CD4-positive, alpha-beta T cell treated with Interleukin-21 for 1 hour (primary cell): ENCODE measurements at regions not wholly inside any gene's neighbourhood (a gene's known extent, or its start where the extent isn't known, plus 50 kb on each side); places are given as distances from the start of the nearest gene placed in this dataset.

Experiments
- DNase-seq: peaks from one replicate; pipeline ENCODE4 v3.0.0-alpha.2; 2020

DNA sequence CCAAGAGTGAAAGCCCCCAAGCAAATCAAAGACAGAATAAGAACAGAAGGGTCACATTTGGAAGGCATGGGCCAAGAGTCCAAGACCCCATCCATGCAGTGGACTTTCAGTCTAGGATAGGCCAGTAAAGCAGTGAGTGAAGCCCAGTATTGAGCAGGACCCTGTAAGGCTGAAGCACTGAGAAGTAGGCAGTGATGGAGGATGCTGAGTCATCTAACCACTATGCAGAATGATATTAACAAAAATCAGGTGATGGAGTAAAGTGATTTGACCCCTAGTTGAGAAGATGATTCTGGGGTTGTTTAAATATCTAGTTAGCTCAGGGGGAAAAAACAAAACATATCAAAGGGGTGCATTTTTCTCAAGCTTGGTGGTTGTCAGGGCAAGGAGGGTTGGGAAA lies 308.7 kb upstream of the PLXNA2 start:
- no peak for DNase-seq

DNA sequence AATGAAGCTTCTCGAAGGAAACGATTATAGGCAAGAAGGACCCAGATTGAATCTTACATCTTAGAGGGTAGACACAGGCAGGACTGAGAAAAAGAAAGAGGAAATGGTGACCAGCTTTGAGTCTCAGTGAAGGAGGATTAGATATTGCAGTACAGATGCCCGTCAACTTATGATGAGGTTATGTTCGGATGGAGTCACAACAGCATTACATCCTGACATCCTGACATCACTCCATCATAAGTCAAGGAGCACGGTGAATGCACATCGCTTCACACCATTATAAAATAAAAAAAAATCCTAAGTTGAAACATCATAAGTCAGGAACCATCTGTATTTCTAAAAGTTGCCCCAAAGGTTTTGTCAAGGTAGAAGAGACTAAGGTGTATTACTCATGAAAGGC lies 312.3 kb upstream of the PLXNA2 start:
- no peak for DNase-seq

DNA sequence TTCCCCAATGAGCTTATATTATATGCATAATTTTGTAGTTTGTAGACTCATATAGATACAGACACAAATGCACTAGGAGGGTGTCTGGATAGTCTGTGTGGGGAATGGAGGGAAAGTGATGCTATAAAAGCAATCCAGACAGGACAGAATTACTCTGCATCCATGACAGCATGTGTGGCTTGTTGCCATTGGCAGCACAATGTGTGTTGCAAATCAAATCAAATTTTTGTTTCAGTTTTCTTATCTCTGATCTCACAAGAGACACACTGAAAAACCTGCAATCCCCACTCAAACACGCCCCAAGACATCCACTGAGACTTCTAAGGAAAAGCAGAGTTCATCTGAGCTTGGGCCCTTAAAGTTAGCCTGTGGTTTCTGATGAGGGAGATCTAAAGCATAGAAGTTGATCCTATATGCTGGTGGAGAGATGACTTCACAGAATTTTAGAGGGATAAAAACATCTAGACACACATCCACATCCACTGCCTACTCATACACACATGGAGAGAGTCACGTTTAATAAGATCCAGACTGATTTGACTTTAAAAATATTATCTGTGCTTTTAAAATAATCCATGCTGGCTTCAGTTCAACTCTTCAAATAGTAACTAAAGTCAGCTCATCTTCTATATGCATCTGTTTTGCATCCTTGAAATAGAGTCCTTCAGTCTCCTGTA lies 313.0 kb upstream of the PLXNA2 start:
- DNase-seq, result no peak

DNA sequence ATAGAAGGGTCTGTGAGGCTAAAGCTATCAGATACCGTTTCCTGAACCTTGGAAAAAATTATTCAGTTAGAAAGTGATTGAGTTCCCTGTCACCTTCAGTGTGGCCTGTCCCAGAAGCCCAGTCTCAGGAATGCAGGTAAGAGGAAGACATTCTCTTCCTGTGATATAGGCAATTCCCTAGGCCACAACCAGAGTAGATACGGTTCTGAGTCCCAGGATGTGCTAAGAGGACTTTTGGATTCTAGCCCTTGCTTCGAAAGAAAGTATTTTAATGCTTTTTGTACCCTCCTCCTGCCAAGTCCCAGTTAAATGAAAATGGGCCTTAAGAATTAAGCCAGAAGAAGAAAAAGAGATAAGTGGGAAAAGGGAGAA lies 313.5 kb upstream of the PLXNA2 start:
- no peak for DNase-seq

DNA sequence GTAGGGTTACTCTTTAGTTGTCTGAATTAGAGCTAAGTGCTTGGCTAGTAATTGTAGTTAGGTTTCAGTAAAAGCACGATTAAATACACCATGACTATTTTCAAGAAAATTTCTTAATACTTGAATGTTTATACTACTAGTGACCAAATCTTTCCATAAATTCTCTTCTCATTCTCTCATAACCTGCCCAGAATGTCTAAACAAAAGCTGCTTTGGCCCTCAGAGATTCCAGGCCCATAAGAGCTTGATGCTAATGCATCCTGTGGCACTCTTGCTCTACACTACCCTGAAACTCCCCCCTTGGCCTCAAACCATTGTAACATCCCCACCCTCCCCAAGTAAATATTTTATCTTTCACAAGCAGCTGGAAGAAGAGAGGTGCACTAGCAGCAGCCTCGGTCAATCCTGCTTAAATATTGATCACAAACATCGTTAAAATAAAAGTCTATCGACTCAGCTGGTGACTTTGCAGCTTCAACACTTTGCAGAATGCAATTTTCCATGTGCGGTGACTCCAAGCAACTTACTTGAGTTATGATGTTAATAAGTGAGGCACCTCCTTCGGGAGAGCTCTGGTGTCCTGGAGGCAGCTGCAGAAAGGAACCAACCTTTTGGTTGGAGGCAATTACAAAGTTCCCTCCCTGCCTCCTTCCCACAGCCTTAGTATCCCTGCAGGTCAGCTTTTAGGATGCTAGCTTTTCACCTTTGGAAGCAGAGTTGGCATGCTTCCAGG lies 315.6 kb upstream of the PLXNA2 start:
- no peak for DNase-seq

DNA sequence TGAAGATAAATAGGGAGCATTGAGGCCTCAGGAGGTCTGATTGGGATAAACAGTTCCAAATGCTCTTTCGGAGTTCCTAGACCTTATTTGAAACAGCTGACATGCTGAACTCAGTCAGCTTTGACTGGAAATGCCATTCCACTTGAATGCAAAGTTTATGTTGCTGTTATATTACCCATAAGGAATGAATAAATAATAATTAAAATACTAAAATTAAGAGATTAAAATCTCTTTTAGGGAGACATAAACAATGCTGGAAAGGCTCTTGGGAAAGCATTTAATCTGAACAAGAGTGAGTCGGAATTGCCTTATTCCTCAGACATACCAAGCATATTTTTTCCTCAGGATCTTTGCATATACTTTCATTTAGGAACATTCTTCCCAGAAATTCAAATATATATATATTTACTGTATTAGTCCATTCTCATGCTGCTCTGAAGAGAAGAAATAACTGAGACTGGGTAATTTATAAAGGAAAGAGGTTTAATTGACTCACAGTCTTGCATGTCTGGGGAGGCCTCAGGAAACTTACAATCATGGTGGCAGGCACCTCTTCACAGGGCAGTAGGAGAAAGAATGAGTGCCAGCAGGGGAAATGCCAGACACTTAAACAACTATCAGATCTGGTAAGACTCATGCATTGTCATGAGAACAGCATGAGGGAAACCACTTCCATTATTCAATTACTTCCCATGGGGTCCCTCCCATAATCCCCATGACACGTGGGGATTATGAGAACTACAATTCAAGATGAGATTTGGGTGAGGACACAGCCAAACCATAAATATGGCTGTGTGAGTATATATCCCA lies 318.2 kb upstream of the PLXNA2 start:
- no peak for DNase-seq

DNA sequence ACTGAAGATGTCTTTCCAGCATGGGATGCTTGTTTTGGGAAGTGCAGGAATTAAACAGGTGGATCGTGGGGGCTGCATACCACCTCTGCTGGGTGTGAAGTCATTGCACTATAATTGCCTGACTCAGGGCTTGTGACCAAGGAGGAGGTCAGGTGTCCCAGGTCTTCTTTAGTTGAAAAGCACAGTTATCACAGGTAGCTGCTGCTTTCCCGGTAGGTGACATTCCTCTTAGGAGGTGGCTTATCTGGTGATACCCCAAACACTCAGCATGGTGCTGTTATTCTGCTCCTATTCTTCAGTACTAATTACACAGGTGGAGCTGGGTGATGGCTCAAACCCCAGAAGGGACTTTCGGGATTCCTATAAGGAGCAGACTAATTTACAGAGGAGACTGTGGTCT lies 320.3 kb upstream of the PLXNA2 start:
- no peak for DNase-seq

DNA sequence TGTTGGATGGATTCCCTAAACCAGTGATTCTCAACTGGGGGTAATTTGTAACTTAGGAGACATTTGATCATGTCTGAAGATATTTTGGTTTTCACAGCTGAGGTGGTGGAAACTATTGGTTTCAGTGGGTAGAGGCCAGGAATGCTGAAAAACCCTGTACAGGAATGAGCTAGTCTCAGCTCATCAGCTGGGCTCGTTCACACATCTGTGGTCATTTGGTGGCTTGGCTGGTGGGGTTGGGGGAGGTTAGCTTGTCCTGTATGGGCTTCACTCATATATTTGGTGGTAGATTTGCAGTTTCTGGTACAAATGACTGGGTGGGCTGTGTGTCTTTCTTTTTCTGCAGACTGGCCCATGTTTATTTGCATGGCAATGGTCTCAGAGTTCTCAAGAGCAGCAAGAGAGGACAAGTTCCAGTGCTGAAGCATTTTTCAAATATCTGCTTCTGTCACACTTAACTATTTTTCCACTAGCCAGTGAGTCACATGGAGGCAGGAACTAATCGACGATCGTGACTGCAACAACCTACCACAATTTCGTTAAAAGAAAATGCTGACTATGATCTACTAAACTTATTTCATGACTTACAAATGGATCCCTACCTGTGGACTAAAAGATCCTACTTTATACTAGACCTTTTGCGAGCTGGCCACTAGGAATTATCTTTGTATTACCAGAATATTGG lies 321.7 kb upstream of the PLXNA2 start:
- DNase-seq, result no peak

DNA sequence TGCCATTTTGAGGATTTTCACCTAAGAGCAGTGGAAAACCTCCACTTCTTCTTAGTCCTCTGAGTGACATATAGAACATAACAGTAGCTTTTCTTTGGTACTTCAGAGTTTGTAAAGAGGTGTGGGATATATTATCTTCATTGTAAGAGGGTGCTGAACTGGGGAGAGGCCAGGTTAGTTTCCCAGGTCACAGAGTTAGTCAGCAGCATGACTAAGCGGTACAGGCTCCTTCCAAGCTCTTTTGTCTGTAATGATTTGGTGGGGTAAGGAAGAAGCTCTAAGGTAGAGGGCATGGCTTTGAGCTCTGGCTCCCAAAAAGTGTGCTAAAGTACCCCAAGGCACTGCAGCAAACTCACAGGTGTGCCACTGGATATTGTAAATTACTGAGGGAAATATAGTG lies 325.0 kb upstream of the PLXNA2 start:
- DNase-seq, result no peak

DNA sequence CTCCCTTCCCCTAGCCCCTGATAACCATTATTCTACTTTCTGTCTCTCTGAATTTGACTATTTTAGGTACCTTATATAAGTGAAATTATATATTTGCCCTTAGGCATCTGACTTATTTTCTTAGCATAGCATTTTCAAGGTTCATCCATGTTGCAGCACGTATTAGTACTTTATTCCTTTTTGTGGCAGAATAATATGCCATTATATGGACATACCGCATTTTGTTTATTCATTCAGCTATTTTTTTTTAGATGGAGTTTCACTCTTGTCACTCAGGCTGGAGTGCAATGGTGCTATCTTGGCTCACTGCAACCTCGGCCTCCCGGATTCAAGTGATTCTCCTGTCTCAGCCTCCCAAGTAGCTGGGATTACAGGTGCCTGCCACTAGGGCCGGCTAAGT lies 326.2 kb upstream of the PLXNA2 start:
- no peak for DNase-seq

DNA sequence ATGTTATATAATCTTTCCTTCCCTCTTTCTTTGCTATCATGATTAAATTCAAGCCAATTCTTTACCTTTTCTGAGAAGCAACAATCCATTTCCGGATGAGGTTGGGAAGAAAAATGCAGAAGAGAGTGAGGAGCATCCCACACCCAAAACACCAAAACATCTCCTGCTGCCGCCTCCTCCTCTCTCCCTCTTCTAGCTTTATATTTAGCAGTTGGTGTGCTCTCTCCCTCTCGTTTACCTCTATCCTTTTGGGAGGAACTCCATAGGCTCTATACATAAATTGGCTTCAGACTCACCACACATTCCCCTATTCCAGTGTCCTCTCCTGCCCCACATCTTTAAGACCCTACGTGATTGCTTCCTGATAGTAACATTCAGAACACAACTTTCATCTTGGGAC lies 332.2 kb upstream of the PLXNA2 start:
- no peak for DNase-seq

DNA sequence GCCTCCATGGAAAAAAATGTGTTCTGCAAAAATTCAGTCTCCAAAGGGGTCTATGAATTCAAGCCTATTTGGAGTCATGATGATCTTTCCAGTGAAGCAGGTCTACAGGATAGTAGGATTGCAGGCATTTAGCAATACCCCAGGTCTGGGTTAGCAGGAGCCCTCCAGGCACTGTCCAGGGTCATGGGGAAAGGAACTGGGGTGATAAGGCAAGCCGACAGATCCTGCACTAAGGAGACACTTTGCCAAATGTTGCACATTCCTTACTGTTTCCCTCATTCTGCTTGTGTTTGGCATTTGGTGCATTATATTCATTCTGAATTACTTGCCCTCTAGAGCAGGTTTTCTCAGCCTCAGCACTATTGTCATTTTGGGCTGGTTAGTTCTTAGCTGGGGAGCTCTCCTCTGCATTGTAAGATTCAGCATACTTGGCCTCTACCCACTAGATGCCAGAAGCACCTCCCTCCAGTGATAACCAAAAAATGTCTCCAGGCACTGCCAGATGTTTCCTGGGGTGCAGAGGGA lies 333.3 kb upstream of the PLXNA2 start:
- DNase-seq, result no peak

DNA sequence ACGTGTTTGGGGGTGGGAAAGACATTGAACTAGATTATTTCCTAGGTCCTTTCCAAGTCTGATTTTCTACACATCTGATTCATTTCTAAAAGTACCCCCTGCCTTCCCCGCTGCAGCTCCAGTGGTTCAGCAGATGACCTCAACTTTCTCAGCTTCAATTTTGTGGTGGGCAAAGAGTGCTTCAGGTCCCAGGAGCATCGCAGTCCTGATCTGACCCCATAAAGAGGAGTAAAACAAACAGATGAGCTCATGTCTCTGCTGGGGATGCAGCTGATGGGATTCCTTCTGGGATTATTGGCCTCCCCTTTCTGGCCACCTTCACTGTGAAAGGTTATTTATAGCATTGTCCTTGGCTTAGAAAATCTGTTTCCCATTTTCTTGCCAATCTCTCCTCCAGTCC lies 337.0 kb upstream of the PLXNA2 start:
- DNase-seq, result no peak

DNA sequence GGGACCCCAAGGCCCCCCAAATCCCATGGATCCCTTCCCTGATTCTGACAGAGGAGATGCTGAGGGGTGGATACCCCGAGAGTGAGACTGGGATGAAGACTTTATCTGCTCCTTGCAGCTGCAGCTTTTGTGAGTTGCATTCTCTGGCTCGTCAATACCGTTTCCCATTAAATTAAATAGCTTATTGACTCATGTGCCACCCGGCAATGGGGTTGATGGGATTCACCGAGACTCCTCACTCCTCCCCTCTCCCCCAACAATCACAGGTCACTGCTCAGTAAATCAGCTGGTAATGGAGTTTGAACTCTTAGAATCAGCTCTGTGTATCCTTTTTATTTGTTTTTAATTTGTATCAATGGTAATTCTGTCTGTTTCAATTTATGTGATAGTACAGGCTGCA lies 337.5 kb upstream of the PLXNA2 start:
- DNase-seq, result no peak

DNA sequence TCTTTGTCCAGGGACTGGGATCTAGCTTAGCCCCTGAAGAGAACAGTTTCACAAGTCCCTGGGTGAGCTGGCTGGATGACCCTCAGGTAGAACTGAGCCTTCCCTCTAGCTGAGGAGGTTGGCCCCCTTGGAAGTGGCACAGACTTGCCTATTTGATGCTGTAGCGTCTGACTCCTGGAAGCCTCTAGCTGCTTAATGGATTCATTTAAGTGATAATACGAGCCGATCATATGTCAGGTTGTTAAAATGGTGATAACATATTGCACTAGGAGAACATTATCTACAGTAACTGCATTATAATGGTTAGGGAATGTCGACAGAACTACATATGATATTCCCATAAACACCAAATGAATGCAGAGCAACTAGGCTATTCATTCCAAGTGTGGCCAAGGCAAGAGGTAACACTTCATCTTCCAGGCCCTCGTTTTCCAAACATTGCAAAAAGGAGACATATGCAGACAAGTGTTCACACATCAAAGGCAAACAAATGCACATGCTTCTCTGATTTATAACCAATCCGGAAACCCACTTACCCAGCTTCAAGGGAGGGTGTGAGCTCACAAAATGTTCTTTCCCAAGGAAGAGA lies 340.1 kb upstream of the PLXNA2 start:
- DNase-seq, result no peak

DNA sequence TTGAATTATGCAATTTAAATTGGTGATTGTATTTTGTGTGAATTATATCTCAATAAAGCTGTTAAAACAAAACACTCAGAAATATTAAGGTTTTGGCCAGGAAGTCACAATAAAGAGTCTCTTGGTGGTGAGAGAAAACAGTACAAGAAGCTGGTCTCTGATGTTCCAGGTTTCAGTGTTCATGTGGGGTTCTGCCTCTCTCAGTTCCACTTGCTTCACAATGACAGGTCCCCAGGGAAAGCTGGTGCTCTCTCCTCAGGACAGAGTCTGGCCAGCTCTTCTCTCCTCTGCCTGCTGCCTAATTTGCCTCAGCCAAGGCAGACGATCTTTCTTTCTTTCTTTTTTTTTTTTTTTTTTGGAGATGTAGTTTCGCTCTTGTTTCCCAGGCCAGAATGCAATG lies 342.9 kb upstream of the PLXNA2 start:
- DNase-seq, result no peak

DNA sequence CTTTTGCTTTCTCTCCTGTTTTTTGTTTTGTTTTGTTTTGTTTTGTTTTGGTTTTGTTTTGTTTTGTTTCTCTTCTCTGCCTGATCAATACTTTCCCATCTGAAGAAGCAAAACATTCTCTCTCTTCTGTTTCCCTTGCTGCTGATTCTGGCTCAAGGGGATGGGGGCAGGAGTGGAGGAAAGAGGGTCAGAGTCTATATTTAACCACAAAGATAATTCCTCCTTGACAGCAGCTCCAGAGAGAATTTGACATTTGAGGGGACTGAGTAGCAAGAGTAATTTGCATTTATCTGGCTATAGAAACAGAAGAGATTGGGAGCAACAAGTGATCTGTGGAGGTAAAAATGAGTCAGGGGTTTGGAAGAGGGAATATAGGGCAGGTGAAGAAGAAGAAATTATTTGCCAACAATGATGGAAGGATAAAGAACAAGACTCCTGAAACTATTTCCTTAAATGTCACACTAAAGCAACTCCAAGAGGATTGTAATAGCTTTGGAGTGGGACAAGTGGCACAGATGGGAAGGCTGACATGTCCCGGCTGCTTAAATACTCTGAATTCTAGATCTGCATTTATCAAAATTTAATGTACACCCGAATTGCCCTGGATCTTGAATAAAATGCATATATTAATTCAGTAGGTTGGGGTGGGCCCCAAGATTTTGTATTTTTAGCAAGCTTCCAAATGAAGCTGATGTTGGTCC lies 349.3 kb upstream of the PLXNA2 start:
- DNase-seq, result no peak

DNA sequence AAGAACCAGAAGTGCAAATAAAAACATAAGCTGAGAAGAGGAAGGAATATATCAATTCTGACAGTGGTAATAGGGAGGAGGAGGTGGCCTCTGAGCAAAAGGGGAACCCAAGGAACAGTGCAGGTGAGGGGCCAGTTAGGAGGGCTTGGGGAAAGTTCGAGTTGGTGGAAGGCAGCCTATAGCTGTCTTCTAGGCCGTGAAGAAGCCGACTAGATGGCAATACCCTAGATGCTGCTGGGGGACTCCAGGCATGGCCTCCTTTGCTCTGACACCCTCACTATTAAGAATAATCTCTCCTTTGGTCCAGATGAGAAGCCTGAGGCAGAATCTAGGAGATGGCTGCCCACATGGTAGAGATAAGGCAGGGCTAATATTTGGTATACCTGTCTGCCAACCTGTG lies 351.1 kb upstream of the PLXNA2 start:
- DNase-seq, result no peak

DNA sequence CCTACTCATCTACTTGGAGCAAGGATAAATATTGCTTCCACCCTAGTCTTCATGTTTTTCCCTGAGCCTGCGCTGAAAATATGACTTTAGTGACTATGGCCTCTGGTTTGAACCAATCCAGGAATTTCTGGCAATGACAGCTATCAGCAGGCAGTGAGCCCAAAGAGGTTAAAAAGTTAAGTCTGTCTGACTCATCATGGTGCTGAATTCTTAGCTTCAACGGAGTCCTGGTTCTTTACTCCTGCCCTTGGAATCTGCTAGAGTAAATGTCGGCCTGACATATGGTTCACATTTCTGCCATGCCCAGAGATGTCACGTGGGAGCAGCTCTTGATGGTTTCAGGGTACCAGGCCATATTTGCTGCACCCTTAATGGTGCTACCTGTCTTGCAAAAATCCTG lies 351.6 kb upstream of the PLXNA2 start:
- DNase-seq, result no peak

DNA sequence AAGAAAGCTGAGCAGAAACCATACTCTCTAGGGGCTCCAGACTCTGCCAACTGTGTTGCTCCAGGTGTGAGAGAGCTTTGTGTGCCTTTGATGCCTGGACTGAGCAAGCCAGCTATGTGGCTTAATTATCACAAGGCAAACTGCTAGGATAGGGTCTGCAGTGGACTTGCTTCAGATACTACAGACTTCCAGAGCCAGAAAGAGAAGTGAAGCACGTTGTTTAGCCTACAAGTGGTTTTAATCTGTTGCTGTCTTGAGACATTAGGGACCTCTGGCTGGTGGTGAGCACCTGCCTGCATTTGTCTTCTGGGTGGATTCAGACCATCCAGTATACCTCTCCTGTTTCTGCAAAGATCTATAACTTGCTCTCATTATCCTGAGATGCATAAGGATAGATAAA lies 353.4 kb upstream of the PLXNA2 start:
- no peak for DNase-seq

DNA sequence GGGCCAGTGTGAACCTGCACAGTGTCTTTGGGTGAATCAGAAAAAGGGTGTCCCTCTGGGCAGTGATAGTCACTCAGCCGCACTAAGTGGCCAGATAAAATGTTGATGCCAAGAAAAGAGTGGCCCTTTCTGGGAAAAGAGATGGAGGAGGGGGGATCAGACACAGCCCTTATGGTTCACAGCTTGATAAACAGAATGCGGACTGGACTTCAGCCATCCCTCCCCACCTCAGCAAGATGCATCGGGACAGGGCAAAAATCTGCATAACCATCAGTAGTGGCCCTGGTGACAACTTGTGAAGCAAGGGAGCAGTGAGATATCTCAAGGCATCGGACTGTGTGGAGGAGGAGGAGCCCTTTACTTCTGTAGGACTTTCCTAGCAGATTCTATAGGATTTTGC lies 353.8 kb upstream of the PLXNA2 start:
- no peak for DNase-seq

DNA sequence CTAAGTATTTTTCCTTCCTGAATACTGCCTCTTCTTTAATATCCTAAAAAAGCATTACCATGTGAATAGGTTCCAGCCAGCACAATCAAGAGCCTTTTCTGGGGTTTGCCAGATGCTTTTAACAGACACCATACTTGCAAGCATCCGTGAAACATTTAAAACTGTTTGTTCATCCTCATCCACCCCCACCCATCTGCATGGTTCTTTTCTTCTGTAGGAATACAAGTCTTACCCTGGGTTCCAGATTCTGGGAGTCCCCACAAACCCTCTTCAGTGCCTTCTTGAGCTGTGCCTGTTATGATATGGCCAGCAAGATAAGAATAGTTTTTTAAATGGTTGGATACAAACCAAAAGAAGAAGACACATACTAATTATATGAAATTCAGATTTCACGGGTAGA lies 354.9 kb upstream of the PLXNA2 start:
- no peak for DNase-seq
